ENCODE measurements at regions not wholly inside any gene's neighbourhood (a gene's known extent, or its start where the extent isn't known, plus 50 kb on each side); places are given as distances from the start of the nearest gene placed in this dataset.

- ATAC-seq, result no peak
- H3K27ac ChIP-seq (ENCODE audit: low read depth, low read length), result no peak overlapping the region
- intact Hi-C loops (cut with micrococcal nuclease), result no loop called here
- no peak overlapping the region for H3K4me3 ChIP-seq (replicated peaks in 1 of 2; ENCODE audit: low read depth in 1 of 2, low read length in 2 of 2)
- no peaks in the 10 kb centered on the region for H3K27me3 ChIP-seq (ENCODE audit: insufficient read depth, low read length)
- H3K9me2 ChIP-seq (ENCODE audit: insufficient read depth), result no peaks in the 10 kb centered on the region
- H4K20me1 ChIP-seq (ENCODE audit: insufficient read depth), result no peaks in the 10 kb centered on the region
- no peaks in the 10 kb centered on the region for H3K79me2 ChIP-seq (ENCODE audit: insufficient read depth, low read length)
- TF ChIP-seq, protein P1, sequence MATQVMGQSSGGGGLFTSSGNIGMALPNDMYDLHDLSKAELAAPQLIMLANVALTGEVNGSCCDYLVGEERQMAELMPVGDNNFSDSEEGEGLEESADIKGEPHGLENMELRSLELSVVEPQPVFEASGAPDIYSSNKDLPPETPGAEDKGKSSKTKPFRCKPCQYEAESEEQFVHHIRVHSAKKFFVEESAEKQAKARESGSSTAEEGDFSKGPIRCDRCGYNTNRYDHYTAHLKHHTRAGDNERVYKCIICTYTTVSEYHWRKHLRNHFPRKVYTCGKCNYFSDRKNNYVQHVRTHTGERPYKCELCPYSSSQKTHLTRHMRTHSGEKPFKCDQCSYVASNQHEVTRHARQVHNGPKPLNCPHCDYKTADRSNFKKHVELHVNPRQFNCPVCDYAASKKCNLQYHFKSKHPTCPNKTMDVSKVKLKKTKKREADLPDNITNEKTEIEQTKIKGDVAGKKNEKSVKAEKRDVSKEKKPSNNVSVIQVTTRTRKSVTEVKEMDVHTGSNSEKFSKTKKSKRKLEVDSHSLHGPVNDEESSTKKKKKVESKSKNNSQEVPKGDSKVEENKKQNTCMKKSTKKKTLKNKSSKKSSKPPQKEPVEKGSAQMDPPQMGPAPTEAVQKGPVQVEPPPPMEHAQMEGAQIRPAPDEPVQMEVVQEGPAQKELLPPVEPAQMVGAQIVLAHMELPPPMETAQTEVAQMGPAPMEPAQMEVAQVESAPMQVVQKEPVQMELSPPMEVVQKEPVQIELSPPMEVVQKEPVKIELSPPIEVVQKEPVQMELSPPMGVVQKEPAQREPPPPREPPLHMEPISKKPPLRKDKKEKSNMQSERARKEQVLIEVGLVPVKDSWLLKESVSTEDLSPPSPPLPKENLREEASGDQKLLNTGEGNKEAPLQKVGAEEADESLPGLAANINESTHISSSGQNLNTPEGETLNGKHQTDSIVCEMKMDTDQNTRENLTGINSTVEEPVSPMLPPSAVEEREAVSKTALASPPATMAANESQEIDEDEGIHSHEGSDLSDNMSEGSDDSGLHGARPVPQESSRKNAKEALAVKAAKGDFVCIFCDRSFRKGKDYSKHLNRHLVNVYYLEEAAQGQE (IDR thresholded peaks at IDR 0.05; ENCODE audit: low read depth), result no peak
- TF ChIP-seq CBX3 (IDR thresholded peaks at IDR 0.05; ENCODE audit: low read depth) (no peak), EZH2phosphoT487 (IDR thresholded peaks at IDR 0.05; ENCODE audit: borderline replicate concordance) (no peak), MAX (IDR thresholded peaks at IDR 0.05) (no peak), SRF (IDR thresholded peaks at IDR 0.05; ENCODE audit: low read depth) (no peak), ZNF274 (IDR thresholded peaks at IDR 0.05; ENCODE audit: low read depth, low read length) (no peak)
- CTCF ChIA-PET, result no interaction called here
- no peaks in the 10 kb centered on the region for H3K9me3 ChIP-seq (ENCODE audit: control insufficient read depth in 1 of 2, insufficient read depth in 1 of 2, low read depth in 1 of 2, low read length in 2 of 2)
- POLR2A ChIA-PET, result no interaction called here
- no peak overlapping the region for H2AFZ ChIP-seq (ENCODE audit: low read depth, low read length, poor library complexity, severe bottlenecking)
- no peak for DNase-seq (ENCODE audit: low read depth, low spot score)
- H3K4me1 ChIP-seq (ENCODE audit: control insufficient read depth in 1 of 2, insufficient read depth in 2 of 2, low read length in 2 of 2), result no peaks in the 10 kb centered on the region
- H3K4me2 ChIP-seq (ENCODE audit: low read length), result no peak overlapping the region
- RAD21 ChIA-PET (ENCODE audit: low non-redundant PET in 1 of 2, low total read pairs in 2 of 2, uncharacterized antibody in 2 of 2, unreplicated experiment in 2 of 2), result no interaction called here
- BruUV-seq (replicated peaks), result no TSS peak
- no peak overlapping the region for H3K9ac ChIP-seq (ENCODE audit: low read length)
- no peaks in the 10 kb centered on the region for H3K36me3 ChIP-seq (ENCODE audit: control insufficient read depth in 1 of 2, insufficient read depth in 2 of 2, low read length in 2 of 2)
Observed at GRCh38 chr5:5370059-5370774, 52.3 kb upstream of the ICE1 start.

Data from HCT116 (cell line).